GM21360 (cell line): ENCODE measurements at regions not wholly inside any gene's neighbourhood (a gene's known extent, or its start where the extent isn't known, plus 50 kb on each side); places are given as distances from the start of the nearest gene placed in this dataset.

ENCODE experiments used
- ATAC-seq: cut with Tn5 transposase; IDR thresholded peaks from one replicate; pipeline ENCODE4 v1.9.1; 2021; ENCODE audit warnings: mild to moderate bottlenecking, moderate library complexity; ENCODE audit not compliant: unreplicated experiment

DNA sequence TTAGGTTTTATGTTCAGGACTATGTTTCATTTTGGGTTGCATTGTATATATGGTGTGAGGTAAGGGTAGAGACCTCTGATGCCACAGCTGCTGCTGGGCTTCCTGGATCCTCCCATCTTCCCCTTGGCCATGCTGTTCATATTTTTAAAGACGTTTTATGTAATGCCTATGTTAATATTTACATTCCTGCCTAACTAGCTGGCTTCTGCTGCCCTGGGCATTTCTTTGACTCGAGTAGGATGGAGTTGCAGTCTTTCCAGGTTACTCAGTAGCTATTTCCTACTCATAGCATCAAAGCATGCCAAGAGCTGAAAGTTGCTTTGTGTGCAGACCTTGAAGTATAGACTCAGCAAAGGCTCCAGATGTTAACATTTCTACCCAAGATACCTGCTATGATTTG, 220.5 kb upstream of the CADM1 start:
- ATAC-seq, result no peak

DNA sequence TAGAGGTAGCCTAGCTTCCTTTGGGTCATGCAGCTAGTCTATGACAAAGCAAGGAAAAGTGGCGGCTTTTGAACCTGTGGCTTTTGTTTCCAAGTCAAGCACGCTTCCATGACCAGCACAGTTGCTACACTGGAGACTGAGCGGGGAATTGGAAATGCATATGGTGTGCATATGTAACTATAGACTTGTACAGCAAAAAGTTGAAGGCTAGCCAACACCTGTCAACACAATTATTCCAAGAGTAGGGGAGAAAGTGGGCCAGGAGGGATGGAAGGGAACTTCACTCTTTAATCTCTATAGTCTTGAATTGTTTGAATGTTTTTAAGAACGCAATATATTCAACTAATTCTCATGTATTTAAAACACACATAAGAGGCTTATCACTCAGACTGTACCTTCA, 218.5 kb upstream of the CADM1 start:
- ATAC-seq, result no peak

DNA sequence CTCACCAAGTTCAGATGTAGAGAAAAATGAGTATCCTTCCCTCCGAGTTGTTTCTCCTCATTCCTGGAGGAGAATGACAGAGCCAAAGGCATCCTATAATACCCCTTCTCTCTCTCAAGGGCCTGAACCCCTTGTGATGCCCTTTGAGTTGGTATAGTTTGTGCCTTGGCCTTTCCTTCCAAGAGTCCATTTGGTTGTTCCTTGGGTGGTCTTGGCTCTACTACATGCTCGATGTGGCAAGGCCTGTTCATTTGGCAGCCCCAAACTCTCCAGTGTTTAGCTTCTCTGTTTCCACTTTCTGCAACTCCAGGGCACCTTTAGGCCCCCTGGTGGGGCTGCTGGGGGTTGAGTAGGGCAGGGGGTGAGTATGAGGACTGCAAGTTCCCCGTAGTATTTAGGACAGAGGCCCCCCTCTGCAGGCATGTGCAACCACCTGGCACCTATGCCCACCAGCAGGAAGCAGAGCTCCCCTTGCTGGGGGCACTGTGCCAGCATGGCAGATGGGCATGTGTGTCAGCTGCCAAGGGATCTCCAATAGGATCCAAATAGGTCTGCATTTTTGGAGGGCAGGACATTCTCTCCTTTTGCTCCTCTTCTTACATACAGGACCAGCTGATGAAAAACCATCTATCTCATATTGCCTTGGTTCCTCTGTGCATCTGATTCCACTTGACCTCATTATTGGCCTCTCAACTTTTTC, 217.2 kb upstream of the CADM1 start:
- no peak for ATAC-seq

DNA sequence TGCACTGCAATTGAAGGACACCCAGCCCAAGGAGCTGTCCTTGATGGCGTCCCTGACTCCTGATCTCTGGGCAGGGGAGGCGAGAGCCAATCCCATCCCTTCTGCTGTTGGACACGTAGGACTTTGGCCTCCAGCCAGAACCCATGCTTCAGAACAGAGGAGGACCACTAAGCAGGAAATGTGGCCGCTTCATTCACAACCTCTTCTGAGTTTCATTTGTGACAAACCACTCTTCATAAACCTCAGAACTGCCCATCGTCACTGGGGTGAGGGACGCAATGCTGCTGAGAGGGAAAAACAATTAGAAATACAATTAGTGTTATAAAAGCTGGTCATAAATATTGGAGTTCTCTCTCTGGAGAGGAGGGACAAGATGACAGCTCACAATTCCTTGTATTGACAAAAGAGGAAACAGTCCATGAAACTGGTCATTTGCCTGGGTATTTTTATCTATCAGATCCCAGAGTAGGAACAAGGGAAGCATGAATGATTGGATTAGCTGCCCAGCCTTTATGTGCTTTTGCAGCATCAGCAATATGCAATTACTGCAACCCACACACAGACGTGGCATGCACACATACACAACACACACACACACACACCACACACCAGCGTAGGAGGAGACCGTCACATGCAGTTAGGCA, 216.5 kb upstream of the CADM1 start:
- no peak for ATAC-seq

DNA sequence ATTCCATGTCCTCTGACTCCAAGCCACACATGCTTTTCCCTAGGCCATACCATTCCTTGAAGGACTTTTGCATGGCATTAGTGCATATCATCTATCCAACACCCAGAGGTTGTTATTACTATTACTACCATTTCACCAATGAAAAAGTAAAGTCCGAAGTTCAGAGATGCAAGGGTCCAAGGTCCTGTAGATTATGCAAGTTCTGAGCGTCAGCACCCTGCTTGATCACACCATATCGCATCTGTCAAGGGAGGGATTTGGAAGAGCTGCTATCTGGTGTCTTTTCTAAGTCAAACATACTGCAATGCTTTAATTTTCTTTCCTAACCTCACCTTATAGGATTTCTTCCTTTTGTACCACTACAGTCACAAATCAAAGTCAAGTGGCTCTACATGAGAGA, 214.7 kb upstream of the CADM1 start:
- no peak for ATAC-seq

DNA sequence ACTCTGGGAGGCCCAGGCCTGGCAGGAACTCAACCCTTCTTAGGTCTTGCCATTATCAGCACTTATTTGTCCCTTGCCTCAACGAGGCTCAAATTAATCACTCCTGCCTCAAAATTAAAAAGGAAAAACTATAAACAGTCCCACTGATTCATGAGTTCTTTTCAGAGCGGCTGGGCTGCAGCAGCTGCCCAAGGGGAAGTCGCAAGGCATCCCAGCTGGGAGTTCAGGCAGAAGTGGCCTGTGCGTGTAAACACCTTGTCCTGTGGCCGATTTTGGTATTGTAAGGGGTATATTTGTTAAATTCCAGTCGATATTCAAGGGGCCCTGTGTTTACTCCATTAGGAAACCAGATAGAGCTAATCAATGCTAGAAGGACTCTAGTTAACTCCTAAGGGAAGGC, 213.9 kb upstream of the CADM1 start:
- ATAC-seq, result no peak

DNA sequence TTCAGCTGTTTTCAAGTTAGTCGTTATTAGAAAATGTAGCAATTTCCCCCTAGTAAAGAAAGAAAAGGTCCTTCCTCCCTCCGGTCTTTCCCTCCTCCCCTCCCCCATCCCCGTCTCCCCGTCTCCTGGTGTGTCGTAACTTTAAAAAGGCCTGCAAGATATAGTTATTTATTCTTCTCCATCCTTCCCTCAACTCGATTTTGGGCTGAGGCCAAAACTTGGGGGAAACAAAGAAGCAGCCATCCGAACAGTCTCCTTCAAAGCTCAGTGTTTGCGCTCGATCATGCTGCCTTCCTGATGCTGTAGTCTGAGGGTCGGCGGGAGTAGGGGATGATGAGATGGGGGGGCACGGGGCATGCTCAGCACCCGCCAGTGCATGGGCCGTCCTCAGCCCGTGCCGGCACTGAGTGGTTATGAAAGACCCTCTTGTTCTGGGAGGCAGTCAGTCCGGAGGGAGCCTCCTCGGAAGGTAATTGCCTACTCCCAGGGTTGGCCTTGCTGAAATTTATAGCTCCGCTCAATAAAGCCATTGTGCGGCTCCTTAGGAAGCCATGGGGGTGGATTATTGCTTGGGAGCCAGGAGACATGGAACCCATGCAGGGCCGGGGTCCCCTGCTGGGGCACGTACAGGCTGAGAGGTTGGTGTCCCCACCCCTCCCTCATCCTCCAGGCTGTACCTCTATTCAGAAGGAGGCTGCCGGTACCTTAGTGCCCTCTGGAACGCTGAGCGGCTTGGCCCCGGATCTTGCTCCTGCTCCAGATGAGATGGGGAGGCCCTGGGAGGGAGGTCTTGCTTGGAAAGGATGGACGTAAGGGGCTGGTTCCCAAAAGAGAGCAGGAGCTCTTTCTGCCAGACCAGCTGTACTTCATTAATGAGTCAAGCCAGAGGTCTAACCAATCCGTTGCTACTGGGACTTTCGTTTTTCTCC, 212.7 kb upstream of the CADM1 start:
- no peak for ATAC-seq

DNA sequence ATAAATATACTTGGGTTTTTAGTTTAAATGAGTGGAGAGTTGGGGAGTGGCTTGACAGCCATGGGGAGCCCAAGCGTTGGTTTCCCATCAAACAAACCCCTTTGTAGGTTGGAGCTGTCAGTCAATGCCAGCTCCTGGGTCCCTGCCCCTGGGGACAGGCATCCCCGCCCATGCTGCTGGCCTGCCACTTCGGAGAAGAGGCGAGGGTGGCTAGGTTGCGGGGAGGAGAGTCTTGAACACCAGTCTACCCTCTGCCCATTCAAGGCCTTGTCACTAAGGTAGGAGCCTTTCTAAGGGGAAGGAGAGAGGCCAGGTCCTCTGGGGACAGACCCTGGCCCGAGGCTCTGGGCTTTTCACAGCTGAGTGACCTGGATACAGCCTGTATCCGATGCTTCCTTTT, 211.9 kb upstream of the CADM1 start:
- no peak for ATAC-seq

DNA sequence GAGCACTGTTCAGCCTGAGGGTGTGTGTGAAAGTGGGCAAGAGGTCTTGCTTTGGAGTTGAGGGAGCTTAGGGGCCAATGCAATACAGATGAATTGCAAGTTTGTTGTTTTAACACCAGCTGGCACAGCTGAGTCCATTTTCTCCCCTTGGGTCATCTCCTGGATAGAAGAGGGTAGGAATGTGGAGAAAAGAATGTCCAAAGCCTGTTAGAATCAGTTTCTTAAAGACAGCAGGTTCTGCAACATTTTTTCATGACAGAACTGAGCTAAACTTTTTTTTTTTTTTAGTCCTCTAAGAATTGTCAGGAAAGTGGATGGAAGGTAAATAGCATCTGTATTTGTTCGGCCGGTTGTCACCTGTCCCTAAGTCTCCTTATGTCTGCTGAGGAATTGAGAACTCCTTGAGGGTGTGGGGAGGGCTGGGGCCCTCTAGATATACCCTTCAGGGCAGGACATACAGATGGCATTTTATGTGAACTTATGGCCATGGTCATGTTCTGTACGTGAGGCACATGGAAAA, 211.1 kb upstream of the CADM1 start:
- no peak for ATAC-seq

DNA sequence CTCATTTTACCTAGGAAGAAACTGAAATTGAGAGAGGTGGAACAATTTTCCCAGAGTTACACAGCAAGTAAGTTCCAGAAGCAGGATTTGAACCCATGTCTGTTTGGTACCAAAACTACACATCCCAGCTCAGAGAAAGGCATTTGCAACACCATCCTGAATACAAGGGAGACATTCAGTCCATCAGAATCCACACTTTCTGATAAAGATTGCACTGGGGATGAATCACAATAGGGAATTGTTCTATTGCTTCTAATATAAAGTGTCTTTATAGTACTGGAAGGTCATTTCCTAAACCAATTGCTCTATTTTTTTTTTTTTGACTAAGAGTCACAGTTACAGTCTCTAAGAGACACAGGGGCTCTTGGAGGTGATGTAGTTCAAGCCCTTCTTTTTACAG, 208.1 kb upstream of the CADM1 start:
- ATAC-seq, result no peak

DNA sequence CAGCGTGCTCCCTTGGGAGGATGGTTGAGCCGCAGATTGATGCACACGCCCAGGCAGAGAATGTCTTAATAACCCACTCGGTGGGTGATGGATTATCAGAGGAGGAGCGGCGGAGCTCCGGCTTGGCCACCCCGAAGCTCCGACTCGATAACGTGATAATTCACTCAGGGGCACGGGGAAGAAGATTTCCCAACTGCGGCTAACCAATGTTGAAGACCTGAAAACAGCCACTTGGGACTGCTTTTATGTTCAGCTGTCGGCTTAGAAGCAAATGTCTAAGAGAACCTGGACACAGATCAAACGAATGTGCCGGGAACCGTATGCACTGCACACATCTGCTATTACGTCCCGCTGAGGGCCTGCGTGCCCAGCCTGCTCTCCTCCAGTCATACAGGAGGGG, 206.8 kb upstream of the CADM1 start:
- no peak for ATAC-seq

DNA sequence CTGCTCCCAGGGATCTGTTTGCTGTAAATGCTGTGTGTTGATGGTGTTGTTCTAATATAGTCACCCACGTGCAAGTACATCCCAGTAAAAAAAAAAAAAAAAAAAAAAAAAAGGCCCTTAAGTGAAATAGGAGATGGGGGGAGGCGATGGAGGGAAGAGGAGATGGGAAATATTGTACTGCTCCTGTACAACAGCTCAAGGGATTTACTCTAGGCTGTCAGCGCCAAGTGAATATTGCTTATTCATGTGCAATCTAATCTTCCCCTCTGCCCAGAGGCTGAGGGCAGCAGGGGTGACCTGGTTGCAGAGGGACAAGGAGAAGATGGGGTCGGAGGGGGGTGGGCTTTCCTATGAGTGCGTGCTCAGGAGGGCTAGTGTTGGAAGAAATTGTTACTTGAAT, 206.2 kb upstream of the CADM1 start:
- ATAC-seq, result no peak

DNA sequence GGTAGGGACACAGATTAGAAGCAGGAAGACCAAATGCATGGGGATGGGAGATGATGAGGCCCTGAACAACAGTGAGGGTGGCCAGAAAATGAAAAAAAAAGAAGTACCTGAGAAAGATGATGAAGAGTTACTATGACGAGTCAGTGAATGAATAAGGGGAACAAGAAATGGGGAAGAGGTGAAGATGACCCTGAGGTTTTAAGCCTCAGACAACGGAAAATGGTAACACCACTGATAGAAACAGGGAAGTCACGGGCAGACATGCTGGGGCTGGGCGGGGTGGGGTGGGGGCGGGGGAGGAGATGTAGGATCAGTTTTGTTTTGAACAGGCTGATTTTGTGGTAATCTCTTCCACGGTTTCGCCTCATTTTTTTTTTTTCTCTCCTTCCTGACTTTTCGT, 205.1 kb upstream of the CADM1 start:
- no peak for ATAC-seq

DNA sequence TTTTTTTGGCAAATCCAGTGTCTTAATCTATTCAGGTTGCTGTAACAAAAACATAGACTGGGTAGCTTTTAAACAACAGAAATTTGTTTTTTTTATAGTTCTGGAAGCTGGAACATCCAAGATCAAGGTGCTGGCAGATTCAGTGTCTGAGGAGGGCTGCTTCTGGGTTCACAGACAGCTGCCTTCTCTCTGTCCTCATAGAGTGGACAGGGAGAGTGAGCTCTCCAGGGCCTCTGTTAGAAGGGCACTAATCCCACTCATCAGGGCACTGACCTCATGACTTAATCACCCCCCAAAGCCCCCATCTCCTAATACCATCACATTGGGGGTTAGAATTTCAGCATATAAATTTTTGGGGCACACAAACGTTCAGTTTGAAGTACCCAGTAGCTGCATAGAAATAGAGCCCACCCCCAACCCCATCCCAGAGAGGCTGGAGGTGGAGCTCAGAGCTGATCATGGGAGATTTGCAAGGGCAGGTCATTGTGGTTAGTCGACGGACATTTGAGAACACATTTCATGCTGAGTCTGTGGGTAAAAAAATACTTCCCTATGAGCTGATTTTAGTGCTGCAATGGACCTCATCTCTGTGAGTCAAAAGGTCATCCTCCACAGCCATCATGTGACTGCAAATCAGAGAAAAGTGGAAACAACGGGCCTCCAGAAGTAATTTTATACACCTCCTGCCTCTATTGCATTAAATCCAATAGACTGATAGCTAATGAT, 203.1 kb upstream of the CADM1 start:
- ATAC-seq, result no peak

DNA sequence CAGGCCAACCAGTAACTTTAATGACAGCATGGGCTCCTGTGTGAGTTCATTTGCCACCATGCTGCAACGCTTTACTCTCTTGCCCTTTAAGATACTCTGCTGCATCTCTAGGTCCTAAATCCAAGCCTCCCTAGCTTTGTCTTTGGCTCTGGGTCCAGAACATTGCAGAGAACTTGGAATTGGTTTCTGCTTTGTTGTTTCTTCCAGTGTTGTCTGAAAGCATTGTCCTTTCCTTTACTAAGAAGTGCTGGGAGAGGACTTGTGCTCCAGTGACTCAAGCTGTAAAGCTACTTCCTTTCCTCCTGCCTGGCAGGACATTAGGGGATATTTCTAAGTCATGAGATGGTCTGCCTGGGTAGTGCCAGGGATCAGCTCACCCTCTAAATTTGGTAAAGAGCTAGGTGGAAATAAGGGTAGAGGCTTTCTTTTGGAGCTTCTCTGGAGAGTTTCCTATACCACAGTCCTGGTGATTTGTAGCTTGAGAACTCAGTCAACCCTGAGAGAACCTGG, 202.5 kb upstream of the CADM1 start:
- ATAC-seq, result no peak

DNA sequence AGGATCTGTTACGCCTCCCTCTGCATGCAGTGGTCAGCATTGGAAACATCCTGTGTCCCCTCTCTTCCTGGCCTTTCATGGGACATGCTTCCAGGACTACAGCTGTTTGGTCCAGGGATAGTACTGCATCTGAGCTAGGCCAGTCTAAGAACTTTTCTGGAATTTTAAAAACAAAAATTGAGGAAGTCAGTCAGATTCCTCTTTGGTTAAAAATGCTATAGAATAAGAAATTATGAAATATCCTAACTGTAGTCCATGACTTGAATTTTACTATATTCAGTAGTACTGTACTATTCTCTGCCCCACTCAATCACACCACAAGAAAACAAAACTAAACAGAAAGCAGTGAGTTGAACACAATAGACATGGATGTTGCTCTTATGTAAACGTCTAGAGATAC, 201.0 kb upstream of the CADM1 start:
- ATAC-seq, result no peak

DNA sequence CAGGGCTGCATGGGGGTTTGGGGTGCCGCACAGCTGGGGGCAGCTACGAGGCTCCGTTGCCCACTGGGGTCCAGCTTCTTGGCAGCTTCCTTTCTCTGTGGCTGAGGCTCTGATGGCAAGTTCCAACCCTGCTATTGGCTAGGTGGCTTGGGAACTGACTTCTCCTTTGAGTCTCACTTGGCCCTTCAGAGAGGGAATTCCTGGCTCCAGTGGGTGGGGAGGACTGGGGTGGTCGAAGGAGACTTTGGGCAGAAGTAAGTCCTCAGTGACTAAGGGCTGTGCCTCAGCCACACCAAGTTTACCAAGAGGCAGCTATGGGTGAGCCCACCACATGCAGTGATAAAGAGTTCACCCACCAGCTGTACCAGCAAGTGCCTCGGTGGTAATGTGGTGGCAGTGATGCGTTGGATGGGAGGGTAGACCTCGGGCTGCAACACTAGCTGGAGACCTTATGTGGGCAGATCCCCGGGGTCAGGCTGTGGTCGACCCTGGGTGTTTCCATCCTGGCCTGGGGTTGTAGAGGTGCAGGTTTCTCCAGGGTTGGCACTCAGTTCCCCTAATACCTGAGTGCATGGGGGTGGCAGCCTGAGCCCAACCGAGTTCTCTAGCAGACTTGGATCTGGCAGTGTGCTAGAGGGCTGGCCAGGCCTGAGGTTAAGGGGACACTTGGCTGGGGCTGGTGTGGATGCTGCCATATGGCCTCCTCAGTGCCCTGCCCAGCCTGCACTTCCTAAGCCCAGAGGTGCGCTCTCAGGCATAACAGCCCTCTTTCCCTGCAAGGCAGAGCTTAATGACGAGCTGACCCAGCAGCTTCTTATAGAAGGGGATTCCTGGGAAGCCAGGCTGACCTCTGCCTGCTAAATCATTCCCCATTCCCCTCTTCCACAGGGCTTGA, 197.0 kb upstream of the CADM1 start:
- ATAC-seq, result no peak

DNA sequence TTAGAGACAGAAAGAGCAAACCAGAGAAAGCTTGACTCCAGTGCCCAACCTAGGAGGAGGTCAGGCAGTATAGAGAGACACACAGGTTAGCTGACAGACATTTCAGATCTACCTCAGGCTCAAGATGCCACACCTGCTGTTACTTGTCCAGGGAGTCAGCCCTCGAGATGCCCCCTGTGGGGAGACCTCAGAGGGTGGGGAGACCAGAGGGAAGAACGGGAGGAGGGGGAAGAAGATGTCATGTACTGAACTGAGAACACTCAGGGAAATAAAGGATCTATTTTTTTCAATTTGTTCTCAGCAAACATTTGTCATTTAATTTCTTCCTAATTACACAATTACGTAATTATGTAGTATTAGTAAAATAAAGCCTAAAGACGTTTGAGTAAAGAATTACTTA, 196.3 kb upstream of the CADM1 start:
- no peak for ATAC-seq

DNA sequence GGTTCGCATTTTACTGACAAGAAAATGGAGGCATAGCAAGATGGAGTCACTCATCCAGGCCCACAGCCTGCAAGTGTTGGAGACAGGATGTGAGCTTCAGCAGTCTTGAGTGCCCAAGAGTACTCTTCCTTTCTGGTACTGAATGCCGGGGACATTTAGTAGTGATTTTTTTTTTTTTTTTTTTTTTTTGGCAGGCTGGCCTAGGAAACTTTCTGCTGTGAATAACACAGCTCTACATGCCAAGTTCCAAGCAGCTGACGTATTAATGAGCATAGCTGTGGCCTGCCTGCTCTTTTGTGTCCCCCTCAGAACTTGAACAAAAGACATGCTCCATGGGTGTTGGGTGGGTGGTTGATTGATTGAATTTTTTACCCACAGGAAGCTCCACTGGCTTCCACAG, 195.5 kb upstream of the CADM1 start:
- no peak for ATAC-seq

DNA sequence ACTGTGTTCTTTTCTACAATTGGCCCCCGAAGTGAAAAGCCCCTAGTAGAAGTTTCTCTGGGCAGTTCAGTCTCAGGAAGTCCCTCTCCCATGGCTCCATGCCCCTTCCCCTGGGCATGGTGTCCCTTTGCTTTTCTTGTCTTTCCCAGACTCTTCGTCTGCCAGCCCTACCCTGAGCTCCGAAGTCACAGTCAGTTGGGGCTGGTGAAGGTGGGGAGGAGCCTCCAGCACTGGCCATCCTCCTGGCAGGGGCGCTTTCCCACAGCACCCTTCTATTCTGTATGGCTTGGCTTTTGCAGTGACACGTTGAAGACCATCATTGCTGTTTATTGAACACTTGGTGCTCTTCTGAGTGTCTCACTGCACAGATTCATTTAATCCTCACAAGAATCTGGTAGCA, 195.1 kb upstream of the CADM1 start:
- no peak for ATAC-seq
